ENCODE measurements at regions not wholly inside any gene's neighbourhood (a gene's known extent, or its start where the extent isn't known, plus 50 kb on each side); places are given as distances from the start of the nearest gene placed in this dataset.

GRCh38 chr7:114084472-114085312, 165.9 kb upstream of the PPP1R3A start:
- no peak for TF ChIP-seq CTCF (IDR thresholded peaks at IDR 0.05)
- TF ChIP-seq POLR2A (IDR thresholded peaks at IDR 0.05): no peak
